ENCODE measurements at regions not wholly inside any gene's neighbourhood (a gene's known extent, or its start where the extent isn't known, plus 50 kb on each side); places are given as distances from the start of the nearest gene placed in this dataset.
A peak's percentile ranks its signal among the peaks of the same experiment; 100 is the strongest.

DNA sequence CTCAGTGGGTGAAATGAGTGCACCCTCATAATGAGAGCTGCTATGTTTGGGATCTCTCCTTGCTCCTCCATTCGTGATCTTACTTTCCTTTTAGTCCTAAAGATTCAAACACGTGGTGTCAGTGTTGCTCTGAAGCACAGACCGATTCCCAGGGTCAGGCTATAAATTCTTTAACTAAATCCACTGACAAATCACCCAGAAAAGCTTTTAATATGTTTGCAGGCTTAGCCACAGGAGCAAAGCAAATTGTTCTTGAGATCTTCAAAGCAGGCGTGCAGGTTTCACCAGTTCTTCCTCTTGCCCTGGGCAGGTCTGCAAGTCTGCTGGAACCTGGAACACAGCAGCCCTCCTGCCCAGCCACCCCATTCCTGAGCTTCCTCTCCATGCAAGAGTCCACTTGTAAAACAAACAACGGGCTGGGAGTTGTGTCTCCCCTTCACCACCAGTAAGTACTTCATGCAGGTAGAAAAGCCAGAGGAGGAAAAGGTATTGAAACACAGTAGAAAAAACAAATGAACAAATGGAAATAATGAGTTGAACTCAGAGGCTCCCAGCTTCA is 70.1 kb upstream of the ENPP6 start:
- H3K36me3 Mint-ChIP-seq (ENCODE audit: insufficient read depth, unreplicated experiment), result no peaks in the 10 kb centered on the region
- no peaks in the 10 kb centered on the region for H3K4me1 Mint-ChIP-seq (ENCODE audit: insufficient read depth, unreplicated experiment)
- ChIA-PET POLR2A (interaction anchor here (0.7 to 2.3 kb wide), 8 partner anchors 19 to 360 kb away, joined by 3 to 10 read pairs (median 4); no protein-coding TSS in a partner anchor), CTCF (interaction anchor here (0.5 to 1.9 kb wide), 12 partner anchors 14 to 612 kb away, joined by 3 to 10 read pairs (median 3); partner anchors contain the start of gene IRF2)
- peak; percentile 43 for DNase-seq (ENCODE audit: unreplicated experiment)
- no peak overlapping the region for H3K27ac Mint-ChIP-seq (ENCODE audit: low read depth, unreplicated experiment)
- TF ChIP-seq, protein P1, sequence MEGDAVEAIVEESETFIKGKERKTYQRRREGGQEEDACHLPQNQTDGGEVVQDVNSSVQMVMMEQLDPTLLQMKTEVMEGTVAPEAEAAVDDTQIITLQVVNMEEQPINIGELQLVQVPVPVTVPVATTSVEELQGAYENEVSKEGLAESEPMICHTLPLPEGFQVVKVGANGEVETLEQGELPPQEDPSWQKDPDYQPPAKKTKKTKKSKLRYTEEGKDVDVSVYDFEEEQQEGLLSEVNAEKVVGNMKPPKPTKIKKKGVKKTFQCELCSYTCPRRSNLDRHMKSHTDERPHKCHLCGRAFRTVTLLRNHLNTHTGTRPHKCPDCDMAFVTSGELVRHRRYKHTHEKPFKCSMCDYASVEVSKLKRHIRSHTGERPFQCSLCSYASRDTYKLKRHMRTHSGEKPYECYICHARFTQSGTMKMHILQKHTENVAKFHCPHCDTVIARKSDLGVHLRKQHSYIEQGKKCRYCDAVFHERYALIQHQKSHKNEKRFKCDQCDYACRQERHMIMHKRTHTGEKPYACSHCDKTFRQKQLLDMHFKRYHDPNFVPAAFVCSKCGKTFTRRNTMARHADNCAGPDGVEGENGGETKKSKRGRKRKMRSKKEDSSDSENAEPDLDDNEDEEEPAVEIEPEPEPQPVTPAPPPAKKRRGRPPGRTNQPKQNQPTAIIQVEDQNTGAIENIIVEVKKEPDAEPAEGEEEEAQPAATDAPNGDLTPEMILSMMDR (IDR thresholded peaks at IDR 0.05; ENCODE audit: unreplicated experiment), result no peak
- H3K9me3 Mint-ChIP-seq (ENCODE audit: unreplicated experiment), result no peaks in the 10 kb centered on the region
- no peaks in the 10 kb centered on the region for H3K27me3 Mint-ChIP-seq (ENCODE audit: insufficient read depth, unreplicated experiment)
- BruUV-seq (replicated peaks), result no TSS peak
- H3K4me3 Mint-ChIP-seq (ENCODE audit: unreplicated experiment), result no peak overlapping the region
- intact Hi-C loops (cut with micrococcal nuclease), result loop anchor here (1.0 to 5.0 kb wide), 2 partner anchors 185 to 251 kb away; partner anchors contain the start of gene IRF2

DNA sequence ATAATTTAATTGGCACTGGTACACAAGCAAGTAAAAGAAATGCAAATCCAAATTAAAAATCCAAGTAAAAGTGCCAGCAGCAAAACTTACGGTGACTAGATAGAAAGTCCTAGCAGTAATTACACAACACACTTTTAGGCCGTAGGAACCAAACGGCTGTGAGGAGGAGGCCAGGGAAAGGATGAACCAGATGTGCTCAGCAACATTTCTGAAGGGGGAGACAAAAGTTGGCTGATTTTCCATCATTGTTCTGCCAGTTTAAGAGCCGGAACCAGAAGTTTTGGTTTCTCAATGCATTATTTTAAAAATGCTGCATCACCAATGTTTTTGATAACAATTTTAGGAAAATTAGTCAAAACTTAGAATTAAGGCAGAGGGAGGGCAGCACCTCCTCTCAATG is 68.7 kb upstream of the ENPP6 start:
- Mint-ChIP-seq H3K27me3 (ENCODE audit: insufficient read depth, unreplicated experiment) (no peaks in the 10 kb centered on the region), H3K27ac (ENCODE audit: low read depth, unreplicated experiment) (no peak overlapping the region), H3K4me1 (ENCODE audit: insufficient read depth, unreplicated experiment) (no peaks in the 10 kb centered on the region), H3K36me3 (ENCODE audit: insufficient read depth, unreplicated experiment) (no peaks in the 10 kb centered on the region), H3K9me3 (ENCODE audit: unreplicated experiment) (no peaks in the 10 kb centered on the region), H3K4me3 (ENCODE audit: unreplicated experiment) (no peak overlapping the region)
- ChIA-PET POLR2A (no interaction called here), CTCF (no interaction called here)
- TF ChIP-seq, protein P1 (IDR thresholded peaks at IDR 0.05; ENCODE audit: unreplicated experiment), result no peak
- DNase-seq (ENCODE audit: unreplicated experiment), result no peak
- no TSS peak for BruUV-seq (replicated peaks)
- intact Hi-C loops (cut with micrococcal nuclease), result loop anchor here (5.0 kb wide), 1 partner anchor 186 kb away; the partner anchor contains the start of gene IRF2

DNA sequence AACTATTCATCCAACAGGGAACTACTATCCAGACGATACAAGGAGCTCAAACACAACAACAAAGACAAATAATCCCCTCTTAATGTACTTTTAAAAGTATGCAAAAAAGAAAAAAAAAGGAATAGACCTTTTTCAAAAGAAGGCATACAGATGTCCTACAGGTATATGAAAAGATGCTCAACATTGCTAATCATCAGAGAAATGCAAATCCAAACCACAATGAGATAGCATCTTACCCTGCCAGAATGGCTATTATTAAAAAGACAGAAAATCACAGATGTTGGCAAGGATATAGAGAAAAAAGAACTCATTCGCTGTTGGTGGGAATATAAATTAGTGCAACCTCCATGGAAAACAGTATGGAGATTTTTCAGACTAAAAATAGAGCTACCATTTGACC is 67.1 kb upstream of the ENPP6 start:
- TF ChIP-seq, protein P1 (IDR thresholded peaks at IDR 0.05; ENCODE audit: unreplicated experiment), result no peak
- no TSS peak for BruUV-seq (replicated peaks)
- Mint-ChIP-seq H3K4me3 (ENCODE audit: unreplicated experiment) (no peak overlapping the region), H3K27ac (ENCODE audit: low read depth, unreplicated experiment) (no peak overlapping the region), H3K27me3 (ENCODE audit: insufficient read depth, unreplicated experiment) (no peaks in the 10 kb centered on the region), H3K36me3 (ENCODE audit: insufficient read depth, unreplicated experiment) (no peaks in the 10 kb centered on the region), H3K4me1 (ENCODE audit: insufficient read depth, unreplicated experiment) (no peaks in the 10 kb centered on the region), H3K9me3 (ENCODE audit: unreplicated experiment) (no peaks in the 10 kb centered on the region)
- CTCF ChIA-PET, result interaction anchor here (0.6 to 1.5 kb wide), 4 partner anchors 11 to 143 kb away, joined by 3 read pairs; no protein-coding TSS in a partner anchor
- intact Hi-C loops (cut with micrococcal nuclease), result loop anchor here (5.0 kb wide), 1 partner anchor 188 kb away; the partner anchor contains the start of gene IRF2
- no peak for DNase-seq (ENCODE audit: unreplicated experiment)
- POLR2A ChIA-PET, result interaction anchor here (0.6 to 1.8 kb wide), 4 partner anchors 16 to 253 kb away, joined by 3 to 6 read pairs (median 4); partner anchors contain the start of gene IRF2

DNA sequence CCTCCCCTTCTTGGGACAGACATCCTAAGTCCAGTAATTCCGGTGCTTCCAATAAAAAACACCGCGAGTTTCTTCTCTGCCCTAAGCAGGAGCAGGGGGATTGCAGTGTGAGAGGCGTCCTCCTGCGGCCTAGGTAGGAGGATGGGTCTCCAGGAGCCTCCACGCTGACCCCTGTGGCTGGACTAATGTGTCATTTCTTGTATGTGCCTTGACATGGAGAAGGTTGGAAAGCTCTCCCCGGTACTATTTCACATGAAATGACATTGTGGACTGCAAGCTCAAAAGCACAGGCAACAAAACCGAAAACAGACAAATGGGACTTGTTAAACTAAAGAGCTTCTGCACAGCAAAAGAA is 66.6 kb upstream of the ENPP6 start:
- intact Hi-C loops (cut with micrococcal nuclease), result no loop called here
- no peak overlapping the region for H3K4me3 Mint-ChIP-seq (ENCODE audit: unreplicated experiment)
- BruUV-seq (replicated peaks), result no TSS peak
- no peaks in the 10 kb centered on the region for H3K36me3 Mint-ChIP-seq (ENCODE audit: insufficient read depth, unreplicated experiment)
- TF ChIP-seq, protein P1 (IDR thresholded peaks at IDR 0.05; ENCODE audit: unreplicated experiment), result no peak
- ChIA-PET CTCF (interaction anchor here (0.6 to 1.5 kb wide), 4 partner anchors 11 to 150 kb away, joined by 3 read pairs; no protein-coding TSS in a partner anchor), POLR2A (interaction anchor here (0.6 to 1.8 kb wide), 3 partner anchors 16 to 253 kb away, joined by 3 to 6 read pairs (median 5); no protein-coding TSS in a partner anchor)
- H3K9me3 Mint-ChIP-seq (ENCODE audit: unreplicated experiment), result no peaks in the 10 kb centered on the region
- no peak overlapping the region for H3K27ac Mint-ChIP-seq (ENCODE audit: low read depth, unreplicated experiment)
- no peaks in the 10 kb centered on the region for H3K27me3 Mint-ChIP-seq (ENCODE audit: insufficient read depth, unreplicated experiment)
- no peaks in the 10 kb centered on the region for H3K4me1 Mint-ChIP-seq (ENCODE audit: insufficient read depth, unreplicated experiment)
- no peak for DNase-seq (ENCODE audit: unreplicated experiment)

All from MCF 10A (cell line).